HG03354 (cell line): ENCODE measurements at regions not wholly inside any gene's neighbourhood (a gene's known extent, or its start where the extent isn't known, plus 50 kb on each side); places are given as distances from the start of the nearest gene placed in this dataset.
"Not testable (repeated sequence)": the region's sequence is repeated elsewhere in the genome, so short reads cannot be mapped to it uniquely, and the experiment has no call there.

Source experiments
- ATAC-seq: cut with Tn5 transposase; IDR thresholded peaks from one replicate; pipeline ENCODE4 v1.9.1; 2021; ENCODE audit warnings: mild to moderate bottlenecking; ENCODE audit not compliant: unreplicated experiment, poor library complexity, severe bottlenecking

- ATAC-seq = no peak
Measured at GRCh38 chr18:55743736-55744135, 155.7 kb upstream of the TCF4 start.

- no peak for ATAC-seq
Measured at GRCh38 chr18:55743133-55743532, 155.1 kb upstream of the TCF4 start.

GRCh38 chr18:55739488-55739887 is 151.5 kb upstream of the TCF4 start:
- ATAC-seq = no peak

- ATAC-seq = no peak
Measured at GRCh38 chr18:55738483-55739114, 150.6 kb upstream of the TCF4 start.

- no peak for ATAC-seq
Measured at GRCh38 chr18:55737781-55738468, 149.9 kb upstream of the TCF4 start.

GRCh38 chr18:55737266-55737665 is 149.3 kb upstream of the TCF4 start:
- ATAC-seq = no peak

GRCh38 chr18:55735969-55736368 is 148.0 kb upstream of the TCF4 start:
- ATAC-seq = no peak

- ATAC-seq = no peak
Measured at GRCh38 chr18:55735199-55735855, 147.3 kb upstream of the TCF4 start.

GRCh38 chr18:55732227-55733106 is 144.5 kb upstream of the TCF4 start:
- no peak for ATAC-seq

GRCh38 chr18:55731594-55732042 is 143.6 kb upstream of the TCF4 start:
- ATAC-seq = no peak

- not testable (repeated sequence) for ATAC-seq
Measured at GRCh38 chr18:55721006-55721405, 133.0 kb upstream of the TCF4 start.

GRCh38 chr18:55713707-55714106 is 125.7 kb upstream of the TCF4 start:
- no peak for ATAC-seq

- no peak for ATAC-seq
Measured at GRCh38 chr18:55706898-55707297, 118.9 kb upstream of the TCF4 start.

- no peak for ATAC-seq
Measured at GRCh38 chr18:55699233-55699765, 111.3 kb upstream of the TCF4 start.

- ATAC-seq = no peak
Measured at GRCh38 chr18:55696811-55697210, 108.8 kb upstream of the TCF4 start.

- no peak for ATAC-seq
Measured at GRCh38 chr18:55695091-55695490, 107.1 kb upstream of the TCF4 start.

GRCh38 chr18:55694291-55694690 is 106.3 kb upstream of the TCF4 start:
- ATAC-seq = no peak

- no peak for ATAC-seq
Measured at GRCh38 chr18:55688030-55688429, 100.0 kb upstream of the TCF4 start.

GRCh38 chr18:55687106-55687505 is 99.1 kb upstream of the TCF4 start:
- no peak for ATAC-seq

- no peak for ATAC-seq
Measured at GRCh38 chr18:55685638-55686037, 97.6 kb upstream of the TCF4 start.
